CD14-positive monocyte (primary cell): ENCODE measurements at regions not wholly inside any gene's neighbourhood (a gene's known extent, or its start where the extent isn't known, plus 50 kb on each side); places are given as distances from the start of the nearest gene placed in this dataset.

Experiments used
- DNase-seq, 3 donors: peaks; one replicate each; pipeline ENCODE4 v3.0.0-alpha.2; 2011 to 2022
- H2AFZ ChIP-seq: 2 replicates; pipeline ENCODE4 v1.6.0; 2012; ENCODE audit warnings: mild to moderate bottlenecking, low read depth, low read length, inconsistent platforms; ENCODE audit not compliant: insufficient read depth, poor library complexity, severe bottlenecking
- H3K27ac ChIP-seq, 2 donors: 1 replicate in 1 of 2; 2 replicates in 1 of 2; pipeline ENCODE4 v1.5.1; 2012 to 2013; ENCODE audit warnings: low read length in 2 of 2, control low read depth in 1 of 2, inconsistent platforms in 1 of 2, low read depth in 1 of 2, mild to moderate bottlenecking in 1 of 2
- H3K27me3 ChIP-seq, 2 donors: one replicate each; pipeline versions ENCODE4 v1.6.0 to v1.6.1; 2011 to 2013; ENCODE audit warnings: low read length in 2 of 2; ENCODE audit not compliant: control insufficient read depth in 2 of 2, insufficient read depth in 2 of 2
- H3K36me3 ChIP-seq, 2 donors: replicated peaks in 1 of 2; 1 replicate in 1 of 2; 2 replicates in 1 of 2; pipeline versions ENCODE4 v1.5.1 to v1.6.1; 2012 to 2013; ENCODE audit warnings: low read length in 2 of 2, control low read depth in 1 of 2, inconsistent platforms in 1 of 2, mild to moderate bottlenecking in 1 of 2; ENCODE audit not compliant: insufficient read depth in 2 of 2, control insufficient read depth in 1 of 2
- H3K4me1 ChIP-seq, 2 donors: 1 replicate in 1 of 2; 2 replicates in 1 of 2; pipeline versions ENCODE4 v1.5.1 to v1.6.1; 2012 to 2013; ENCODE audit warnings: low read length in 2 of 2, control low read depth in 1 of 2, inconsistent platforms in 1 of 2, mild to moderate bottlenecking in 1 of 2, moderate library complexity in 1 of 2; ENCODE audit not compliant: insufficient read depth in 2 of 2, control insufficient read depth in 1 of 2
- H3K4me2 ChIP-seq: replicated peaks from 2 replicates; pipeline ENCODE3; 2012; ENCODE audit warnings: low read length, moderate library complexity, mild to moderate bottlenecking; ENCODE audit not compliant: poor library complexity, severe bottlenecking; ENCODE audit errors: extremely low read depth
- H3K4me3 ChIP-seq, 3 experiments: fragments of 200-600 bp in 1 of 3; sonication (generic) in 1 of 3; replicated peaks in 1 of 3; 1 replicate in 2 of 3; 2 replicates in 1 of 3; pipeline ENCODE4 v1.5.1; 2011 to 2013; ENCODE audit warnings: low read length in 3 of 3, mild to moderate bottlenecking in 3 of 3, control low read depth in 2 of 3, low read depth in 2 of 3, inconsistent platforms in 1 of 3, moderate library complexity in 1 of 3
- H3K79me2 ChIP-seq: 2 replicates; pipeline ENCODE4 v1.6.0; 2012; ENCODE audit warnings: mild to moderate bottlenecking, control low read depth, inconsistent platforms, low read length, moderate library complexity; ENCODE audit not compliant: insufficient read depth
- H3K9ac ChIP-seq: 2 replicates; pipeline ENCODE4 v1.6.0; 2017; ENCODE audit warnings: low read length, mild to moderate bottlenecking; ENCODE audit not compliant: insufficient read depth, poor library complexity, severe bottlenecking
- H3K9me3 ChIP-seq, 2 donors: replicated peaks in 1 of 2; 1 replicate in 1 of 2; 2 replicates in 1 of 2; pipeline versions ENCODE4 v1.5.1 to v1.6.1; 2012 to 2013; ENCODE audit warnings: low read length in 2 of 2, control low read depth in 1 of 2; ENCODE audit not compliant: control insufficient read depth in 1 of 2, insufficient read depth in 1 of 2
- H4K20me1 ChIP-seq: 2 replicates; pipeline ENCODE4 v1.6.0; 2012; ENCODE audit warnings: mild to moderate bottlenecking, low read length, control low read depth, moderate library complexity; ENCODE audit not compliant: insufficient read depth
- H3K27ac Mint-ChIP-seq, 7 donors: one replicate each; pipeline ENCODE4 v1.8.0; 2020; ENCODE audit warnings: mild to moderate bottlenecking in 7 of 7, mixed read lengths in 7 of 7, moderate library complexity in 6 of 7, inconsistent platforms in 2 of 7
- H3K27me3 Mint-ChIP-seq, 3 donors: one replicate each; pipeline ENCODE4 v1.8.0; 2021 to 2022; ENCODE audit warnings: low read depth in 3 of 3, mild to moderate bottlenecking in 3 of 3, mixed read lengths in 3 of 3, moderate library complexity in 3 of 3, inconsistent platforms in 1 of 3
- H3K36me3 Mint-ChIP-seq, 2 donors: one replicate each; pipeline ENCODE4 v1.8.0; 2020; ENCODE audit warnings: mixed read lengths in 2 of 2, inconsistent platforms in 1 of 2, mild to moderate bottlenecking in 1 of 2
- H3K4me1 Mint-ChIP-seq: one replicate; pipeline ENCODE4 v1.8.0; 2020; ENCODE audit warnings: mild to moderate bottlenecking, mixed read lengths
- H3K4me3 Mint-ChIP-seq, 2 donors: one replicate each; pipeline ENCODE4 v1.8.0; 2020; ENCODE audit warnings: mild to moderate bottlenecking in 2 of 2, mixed read lengths in 2 of 2, moderate library complexity in 1 of 2
- H3K9me3 Mint-ChIP-seq, 7 donors: one replicate each; pipeline ENCODE4 v1.8.0; 2020 to 2022; ENCODE audit warnings: mixed read lengths in 7 of 7, mild to moderate bottlenecking in 6 of 7, moderate library complexity in 6 of 7, inconsistent platforms in 2 of 7
- CTCF ChIP-seq: fragments of 200-600 bp; IDR thresholded peaks from one replicate; pipeline ENCODE4 v1.8.0; 2022; ENCODE audit warnings: antibody characterized with exemption, mild to moderate bottlenecking
- WGBS: methylation state at CpG from one replicate; pipeline ENCODE4 v1.1.5; 2013; ENCODE audit warnings: missing lambda C conversion rate; ENCODE audit not compliant: insufficient coverage; 5-methylcytosine and 5-hydroxymethylcytosine counted together
- intact Hi-C, 2 donors: fragments of 100-400 bp; cut with micrococcal nuclease; formaldehyde crosslinking; loops; one replicate each; pipeline versions ENCODE4 v1.15.0 to v1.15.1; 2023

GRCh38 chr5:94040591-94041148 lies 299.3 kb upstream of the POU5F2 start:
- WGBS, result 100% methylated on average over 4 of the region's 7 CpGs
- Histone ChIP-seq H3K27me3 (no peaks in the 10 kb centered on the region), H3K4me1 (no peaks in the 10 kb centered on the region), H3K4me3 (no peak overlapping the region), H3K36me3 (peaks cover 11 to 39% of the 10 kb centered on the region in 2 donors), H3K27ac (no peak overlapping the region), H3K4me2 (no peak overlapping the region), H4K20me1 (no peaks in the 10 kb centered on the region), H2AFZ (no peak overlapping the region), H3K9me3 (peaks cover 8% of the 10 kb centered on the region in 2 donors), H3K9ac (no peak overlapping the region), H3K79me2 (no peaks in the 10 kb centered on the region)
- peaks cover 33 to 36% of the 10 kb centered on the region in 2 donors for H3K36me3 Mint-ChIP-seq
- no peaks in the 10 kb centered on the region for H3K4me1 Mint-ChIP-seq
- no peak overlapping the region for H3K27ac Mint-ChIP-seq
- no peak overlapping the region for H3K4me3 Mint-ChIP-seq
- no peak for DNase-seq
- intact Hi-C loops, result no loop called here
- H3K9me3 Mint-ChIP-seq, result peaks cover 0 to 15% (median 6%) of the 10 kb centered on the region in 7 donors
- no peak for TF ChIP-seq CTCF
- no peaks in the 10 kb centered on the region for H3K27me3 Mint-ChIP-seq

GRCh38 chr5:94039101-94039500 lies 297.7 kb upstream of the POU5F2 start:
- intact Hi-C loops, result no loop called here
- peaks cover 5 to 11% of the 10 kb centered on the region in 2 donors for H3K9me3 ChIP-seq
- no peak overlapping the region for H3K4me3 ChIP-seq
- Mint-ChIP-seq H3K4me3 (no peak overlapping the region), H3K27ac (no peak overlapping the region), H3K36me3 (peaks cover 22 to 35% of the 10 kb centered on the region in 2 donors), H3K27me3 (no peaks in the 10 kb centered on the region), H3K9me3 (peaks cover under 1 to 10% (median 5%) of the 10 kb centered on the region in 7 donors), H3K4me1 (no peaks in the 10 kb centered on the region)
- no peak overlapping the region for H2AFZ ChIP-seq
- peaks cover 4 to 23% of the 10 kb centered on the region in 2 donors for H3K36me3 ChIP-seq
- H3K4me1 ChIP-seq, result no peaks in the 10 kb centered on the region
- no peak overlapping the region for H3K4me2 ChIP-seq
- no peaks in the 10 kb centered on the region for H3K79me2 ChIP-seq
- no peaks in the 10 kb centered on the region for H3K27me3 ChIP-seq
- no peaks in the 10 kb centered on the region for H4K20me1 ChIP-seq
- no peak overlapping the region for H3K9ac ChIP-seq
- no peak overlapping the region for H3K27ac ChIP-seq
- TF ChIP-seq CTCF, result no peak
- no peak for DNase-seq
